Adrenal gland (tissue), 9 donors: ENCODE measurements at regions not wholly inside any gene's neighbourhood (a gene's known extent, or its start where the extent isn't known, plus 50 kb on each side); places are given as distances from the start of the nearest gene placed in this dataset.
A peak's percentile ranks its signal among the peaks of the same experiment; 100 is the strongest.
"Not testable (repeated sequence)": the region's sequence is repeated elsewhere in the genome, so short reads cannot be mapped to it uniquely, and the experiment has no call there.

ENCODE experiments used
- DNase-seq, 7 donors: peaks; one replicate each; pipeline ENCODE4 v3.0.0-alpha.2; 2019 to 2020
- H3K27ac ChIP-seq, 5 donors: fragments of 200-600 bp; sonication (generic) in 4 of 5; 1 replicate in 3 of 5; 2 replicates in 2 of 5; pipeline versions ENCODE4 v1.5.1 to v1.8.0; 2016 to 2020; ENCODE audit warnings: mild to moderate bottlenecking in 1 of 5
- H3K27me3 ChIP-seq: fragments of 200-600 bp; 2 replicates; pipeline ENCODE4 v1.8.0; 2021
- H3K36me3 ChIP-seq, 2 donors: fragments of 200-600 bp; replicated peaks in 1 of 2; 1 replicate in 1 of 2; 2 replicates in 1 of 2; pipeline versions ENCODE4 v1.5.1 to v1.8.0; 2018 to 2022
- H3K4me1 ChIP-seq, 2 donors: fragments of 200-600 bp; replicated peaks in 1 of 2; 1 replicate in 1 of 2; 2 replicates in 1 of 2; pipeline versions ENCODE4 v1.5.1 to v1.8.0; 2018 to 2021
- H3K4me3 ChIP-seq, 4 donors: fragments of 200-600 bp; sonication (generic) in 3 of 4; one replicate each; pipeline ENCODE4 v1.5.1; 2016 to 2018
- H3K9me3 ChIP-seq, 3 donors: fragments of 200-600 bp; sonication (generic) in 1 of 3; replicated peaks in 1 of 3; 1 replicate in 2 of 3; 2 replicates in 1 of 3; pipeline versions ENCODE4 v1.5.1 to v1.8.0; 2016 to 2021
- POLR2A ChIP-seq, 2 donors: fragments of 450-650 bp; IDR thresholded peaks; one replicate each; pipeline ENCODE4 v1.6.1; 2017; ENCODE audit warnings: antibody characterized with exemption in 2 of 2, mild to moderate bottlenecking in 2 of 2, moderate library complexity in 1 of 2
- WGBS, 4 donors: extraction: QIAGEN DNeasy Blood & Tissue Kit in 2 of 4; methylation state at CpG; one replicate each; pipeline versions ENCODE4 v1.1.5 to v1.1.7; 2013 to 2017; 5-methylcytosine and 5-hydroxymethylcytosine counted together
- intact Hi-C, 2 donors: fragments of 100-400 bp; cut with DNase I; formaldehyde crosslinking; loops; one replicate each; pipeline versions ENCODE4 v1.14.1 to v1.15.0; 2022 to 2023
- TF ChIP-seq, protein P1 (sequence below), 6 experiments: fragments of 450-650 bp in 4 of 6; fragments of 200-600 bp in 2 of 6; sonication (generic) in 1 of 6; IDR thresholded peaks; 1 replicate in 5 of 6; 2 replicates in 1 of 6; pipeline versions ENCODE4 v1.5.1 to v1.8.0; 2016 to 2021; ENCODE audit warnings: antibody characterized with exemption in 6 of 6, mild to moderate bottlenecking in 2 of 6, moderate library complexity in 1 of 6
- donor health status: healthy with polysubstance abuse.
- donor health status: Bipolar disorder and iron deficiency.
- donor health status: DM: yes; HTN: yes; CAD: no.
- donor health status: DM: no; HTN: no; CAD: no.
- donor health status: DM: no; HTN: no; CAD: no.

GRCh38 chr15:63447017-63447676 lies 57.2 kb upstream of the USP3 start:
- Histone ChIP-seq H3K27ac (no peak overlapping the region), H3K4me3 (no peak overlapping the region), H3K9me3 (no peaks in the 10 kb centered on the region), H3K4me1 (no peaks in the 10 kb centered on the region), H3K27me3 (no peaks in the 10 kb centered on the region), H3K36me3 (no peaks in the 10 kb centered on the region)
- intact Hi-C loops, result no loop called here
- DNase-seq, result no peak
- 82 to 94% (median 84%) methylated on average over 4 of the region's 4 CpGs for WGBS, 4 donors
- TF ChIP-seq, protein P1, sequence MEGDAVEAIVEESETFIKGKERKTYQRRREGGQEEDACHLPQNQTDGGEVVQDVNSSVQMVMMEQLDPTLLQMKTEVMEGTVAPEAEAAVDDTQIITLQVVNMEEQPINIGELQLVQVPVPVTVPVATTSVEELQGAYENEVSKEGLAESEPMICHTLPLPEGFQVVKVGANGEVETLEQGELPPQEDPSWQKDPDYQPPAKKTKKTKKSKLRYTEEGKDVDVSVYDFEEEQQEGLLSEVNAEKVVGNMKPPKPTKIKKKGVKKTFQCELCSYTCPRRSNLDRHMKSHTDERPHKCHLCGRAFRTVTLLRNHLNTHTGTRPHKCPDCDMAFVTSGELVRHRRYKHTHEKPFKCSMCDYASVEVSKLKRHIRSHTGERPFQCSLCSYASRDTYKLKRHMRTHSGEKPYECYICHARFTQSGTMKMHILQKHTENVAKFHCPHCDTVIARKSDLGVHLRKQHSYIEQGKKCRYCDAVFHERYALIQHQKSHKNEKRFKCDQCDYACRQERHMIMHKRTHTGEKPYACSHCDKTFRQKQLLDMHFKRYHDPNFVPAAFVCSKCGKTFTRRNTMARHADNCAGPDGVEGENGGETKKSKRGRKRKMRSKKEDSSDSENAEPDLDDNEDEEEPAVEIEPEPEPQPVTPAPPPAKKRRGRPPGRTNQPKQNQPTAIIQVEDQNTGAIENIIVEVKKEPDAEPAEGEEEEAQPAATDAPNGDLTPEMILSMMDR (IDR thresholded peaks at IDR 0.05), result no peak
- no peak for TF ChIP-seq POLR2A (IDR thresholded peaks at IDR 0.05)

- WGBS, 4 donors, result 54 to 70% (median 60%) methylated on average over 4 of the region's 4 CpGs
- TF ChIP-seq POLR2A (IDR thresholded peaks at IDR 0.05), result no peak
- TF ChIP-seq, protein P1 (IDR thresholded peaks at IDR 0.05), result no peak
- Histone ChIP-seq H3K36me3 (no peaks in the 10 kb centered on the region), H3K27me3 (no peaks in the 10 kb centered on the region), H3K27ac (peak overlapping the region in 4 of 5 donors; percentile 23 to 71 (median 38)), H3K9me3 (no peaks in the 10 kb centered on the region), H3K4me3 (no peak overlapping the region), H3K4me1 (no peaks in the 10 kb centered on the region)
- peak in 1 of 7 donors; percentile 28 for DNase-seq
- intact Hi-C loops, result no loop called here
Measured at GRCh38 chr15:63448266-63448665, 56.1 kb upstream of the USP3 start.

- DNase-seq, result peak in 5 of 7 donors; percentile 26 to 60 (median 45)
- 72 to 84% (median 79%) methylated on average over 11 of the region's 11 CpGs for WGBS, 4 donors
- H3K27me3 ChIP-seq, intact Hi-C loops, H3K36me3 ChIP-seq, H3K4me1 ChIP-seq, H3K9me3 ChIP-seq, H3K4me3 ChIP-seq: not testable (repeated sequence)
- peak overlapping the region in 4 of 5 donors; percentile 23 to 71 (median 38) for H3K27ac ChIP-seq
Measured at GRCh38 chr15:63448872-63449555, 55.4 kb upstream of the USP3 start.

- 50 to 70% (median 66%) methylated on average over 3 of the region's 3 CpGs for WGBS, 4 donors
- no peaks in the 10 kb centered on the region for H3K4me1 ChIP-seq
- no peak for DNase-seq
- no peak overlapping the region for H3K4me3 ChIP-seq
- no peaks in the 10 kb centered on the region for H3K36me3 ChIP-seq
- intact Hi-C loops, result no loop called here
- H3K27ac ChIP-seq, result no peak overlapping the region
- H3K27me3 ChIP-seq, result no peaks in the 10 kb centered on the region
- no peaks in the 10 kb centered on the region for H3K9me3 ChIP-seq
- TF ChIP-seq, protein P1 (IDR thresholded peaks at IDR 0.05), result no peak
- no peak for TF ChIP-seq POLR2A (IDR thresholded peaks at IDR 0.05)
Measured at GRCh38 chr15:63449731-63450130, 54.7 kb upstream of the USP3 start.

- Histone ChIP-seq H3K27me3 (no peaks in the 10 kb centered on the region), H3K36me3 (no peaks in the 10 kb centered on the region), H3K9me3 (no peaks in the 10 kb centered on the region), H3K4me1 (no peaks in the 10 kb centered on the region), H3K4me3 (no peak overlapping the region), H3K27ac (no peak overlapping the region)
- 87 to 93% (median 89%) methylated on average over 5 to 9 of the region's 9 CpGs for WGBS, 4 donors
- DNase-seq, result no peak
- TF ChIP-seq, protein P1 (IDR thresholded peaks at IDR 0.05), result no peak
- TF ChIP-seq POLR2A (IDR thresholded peaks at IDR 0.05), result no peak
- intact Hi-C loops, result no loop called here
Measured at GRCh38 chr15:63450884-63451225, 53.5 kb upstream of the USP3 start.
